GM21529 (cell line): ENCODE measurements at regions not wholly inside any gene's neighbourhood (a gene's known extent, or its start where the extent isn't known, plus 50 kb on each side); places are given as distances from the start of the nearest gene placed in this dataset.

Experiments used
- ATAC-seq: cut with Tn5 transposase; IDR thresholded peaks from one replicate; pipeline ENCODE4 v1.9.1; 2021; ENCODE audit not compliant: unreplicated experiment

DNA sequence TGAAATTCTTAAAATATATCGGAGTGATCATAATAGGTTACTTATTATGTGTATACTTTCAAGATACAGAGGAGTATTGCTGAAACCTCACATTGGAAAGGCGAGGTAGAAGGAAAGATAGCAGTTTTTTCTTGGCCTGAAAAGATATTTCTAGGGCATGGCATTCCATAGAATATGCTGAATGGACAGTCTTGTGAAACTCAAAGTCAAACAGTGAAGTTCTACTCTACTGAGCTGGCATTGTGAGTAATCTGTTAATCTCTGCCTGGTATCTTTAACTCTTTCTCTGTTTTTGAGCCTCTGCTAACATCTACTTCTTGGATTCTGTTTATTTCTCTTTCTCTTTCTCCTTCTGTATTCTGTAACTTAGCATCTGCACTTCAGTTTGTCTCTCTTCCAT lies 176.3 kb upstream of the ZBTB20 start:
- ATAC-seq: no peak

DNA sequence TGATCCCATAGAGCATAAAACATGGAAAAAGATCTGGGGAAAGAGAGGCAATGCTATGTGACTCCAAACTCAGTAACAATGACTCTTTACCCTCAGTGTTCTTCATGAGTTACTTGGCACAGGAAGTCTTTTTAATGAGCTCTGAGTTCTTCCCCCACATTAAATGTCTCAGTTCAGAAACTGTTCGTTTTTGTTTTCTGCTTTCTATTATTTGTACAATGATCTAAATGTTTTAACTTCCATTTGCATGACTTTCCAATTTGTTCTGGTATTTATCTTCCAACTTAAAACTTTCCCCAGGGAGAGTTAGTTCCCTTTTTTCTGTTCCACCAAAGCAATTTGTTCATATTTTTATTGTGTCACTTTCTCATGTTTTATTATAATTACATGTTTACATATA lies 177.0 kb upstream of the ZBTB20 start:
- no peak for ATAC-seq

DNA sequence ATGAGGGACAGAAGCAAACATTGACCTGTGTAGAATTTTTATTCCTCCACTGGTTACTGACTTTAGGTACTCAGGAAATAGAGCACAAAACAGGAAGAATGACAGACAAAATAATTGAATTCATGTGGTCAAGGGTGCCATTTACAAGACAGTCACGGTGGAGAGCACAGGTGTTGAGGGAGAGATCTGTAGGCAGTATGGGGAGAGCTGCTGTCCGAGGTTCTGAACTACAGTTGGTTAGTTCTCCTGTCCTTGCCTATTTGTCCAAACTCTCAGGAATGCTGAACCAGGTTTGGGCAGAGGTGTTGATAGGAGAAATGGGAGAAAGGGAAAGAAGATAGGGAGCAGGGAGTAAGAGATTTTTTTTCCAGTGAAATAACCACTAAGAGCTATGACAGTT lies 178.5 kb upstream of the ZBTB20 start:
- no peak for ATAC-seq

DNA sequence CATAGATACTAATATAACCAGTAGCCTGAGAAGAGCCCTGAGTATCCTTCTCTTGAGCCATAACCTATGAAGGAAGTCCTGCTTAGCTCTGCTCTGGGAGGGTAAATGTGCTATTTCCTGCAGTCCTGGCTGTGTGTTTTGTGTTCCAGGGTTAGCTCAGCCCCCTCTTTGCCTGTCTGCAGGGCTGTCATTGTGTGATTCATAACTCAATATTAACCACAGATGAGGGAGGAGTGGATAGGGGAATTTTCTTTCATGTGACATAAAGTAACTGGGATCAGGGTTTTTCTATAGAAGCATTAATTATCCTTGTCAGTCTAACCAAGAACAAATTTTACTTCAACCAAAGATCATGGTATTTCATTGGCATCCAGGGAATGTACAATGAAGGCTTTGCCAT lies 183.3 kb upstream of the ZBTB20 start:
- no peak for ATAC-seq

DNA sequence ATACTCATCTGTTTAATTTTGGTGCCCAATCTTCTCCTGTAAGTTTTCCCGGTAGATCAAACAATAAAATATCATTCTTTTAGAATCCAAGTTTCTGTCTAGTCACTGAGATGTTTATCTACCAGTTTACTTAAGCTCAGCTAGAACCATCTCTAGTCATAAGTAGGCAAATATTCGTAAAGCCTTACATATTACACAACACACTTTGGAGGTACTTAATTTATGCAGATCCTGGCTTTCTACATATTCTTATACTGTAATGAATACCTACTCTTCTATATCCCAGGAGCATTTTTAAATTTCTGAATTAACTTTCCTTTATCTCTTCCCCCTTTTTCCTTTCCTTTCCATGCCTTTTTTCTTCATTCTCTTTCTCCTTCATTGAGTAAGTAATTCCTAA lies 185.9 kb upstream of the ZBTB20 start:
- no peak for ATAC-seq

DNA sequence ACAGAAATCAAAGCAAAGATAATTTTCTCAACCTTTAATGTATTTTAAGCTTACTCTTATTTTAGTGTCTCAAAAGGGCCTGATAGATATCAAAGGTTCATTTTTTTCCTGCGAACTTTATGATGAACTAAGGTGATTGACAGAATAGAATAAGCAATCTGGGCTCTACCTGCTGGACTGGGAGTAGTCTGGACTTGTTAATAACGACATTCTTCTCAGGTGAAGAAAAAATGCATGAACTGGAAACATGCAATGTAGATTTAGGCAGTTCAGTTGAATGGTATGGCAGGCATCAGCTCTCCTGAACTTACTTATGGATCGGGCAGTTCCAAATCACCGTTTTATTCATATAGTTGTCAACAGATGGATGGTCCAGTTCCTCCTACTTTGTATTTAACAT lies 189.7 kb upstream of the ZBTB20 start:
- ATAC-seq: no peak

DNA sequence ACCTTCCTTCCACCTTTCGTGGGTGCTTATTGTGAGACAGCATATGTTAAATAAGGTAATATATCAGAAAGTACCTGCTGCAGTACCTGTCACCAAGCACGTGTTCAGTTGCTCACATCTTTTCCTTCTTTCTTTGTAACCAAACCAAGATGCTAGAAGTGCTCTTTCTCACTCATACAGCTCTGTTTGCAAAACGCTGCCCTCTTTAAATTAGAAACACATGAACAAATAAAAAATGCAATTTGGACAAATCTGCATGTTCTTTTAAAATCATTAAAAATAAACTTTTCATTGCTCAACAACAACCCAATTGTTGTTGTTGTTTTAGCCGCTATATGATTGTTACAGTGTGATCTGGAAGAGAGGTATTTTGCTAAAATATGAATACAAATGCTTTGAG lies 193.5 kb upstream of the ZBTB20 start:
- no peak for ATAC-seq

DNA sequence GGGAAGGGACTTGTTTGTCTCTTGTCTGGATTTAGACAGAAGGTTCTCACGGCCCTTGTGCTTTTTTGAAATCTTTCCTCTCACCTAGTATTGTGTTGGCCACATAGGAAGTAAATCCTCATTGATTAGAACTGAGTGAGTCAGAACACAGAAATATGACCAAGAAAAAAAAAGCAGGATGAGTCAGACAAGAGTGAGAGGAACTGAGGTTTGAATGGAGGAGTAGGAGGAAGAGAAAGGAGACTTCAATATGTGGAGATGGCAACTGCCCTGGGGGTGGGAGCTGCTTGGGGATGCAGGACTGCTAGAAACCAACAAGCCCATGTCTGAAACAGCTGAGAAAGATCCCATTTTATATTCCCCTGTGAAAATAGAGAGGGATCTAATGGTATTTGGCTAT lies 194.1 kb upstream of the ZBTB20 start:
- no peak for ATAC-seq

DNA sequence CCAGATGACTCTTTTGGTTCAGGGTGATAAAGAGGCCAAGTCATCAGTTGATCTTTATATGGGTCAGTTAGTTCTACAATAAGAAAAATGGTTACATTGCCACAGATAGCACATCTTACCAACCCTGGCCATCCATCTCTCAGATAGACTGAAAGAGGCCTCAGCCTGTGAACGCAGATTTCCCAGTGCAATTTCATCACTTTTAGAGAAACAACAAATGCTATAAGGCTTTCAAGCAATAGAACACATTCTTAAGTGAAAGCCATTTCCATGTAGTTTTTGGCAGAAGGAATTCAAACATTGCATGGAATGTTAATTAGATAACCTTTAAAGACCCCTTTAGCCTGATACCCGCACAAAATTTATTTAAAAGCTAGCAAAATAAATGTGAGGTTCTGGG lies 200.6 kb upstream of the ZBTB20 start:
- ATAC-seq: no peak

DNA sequence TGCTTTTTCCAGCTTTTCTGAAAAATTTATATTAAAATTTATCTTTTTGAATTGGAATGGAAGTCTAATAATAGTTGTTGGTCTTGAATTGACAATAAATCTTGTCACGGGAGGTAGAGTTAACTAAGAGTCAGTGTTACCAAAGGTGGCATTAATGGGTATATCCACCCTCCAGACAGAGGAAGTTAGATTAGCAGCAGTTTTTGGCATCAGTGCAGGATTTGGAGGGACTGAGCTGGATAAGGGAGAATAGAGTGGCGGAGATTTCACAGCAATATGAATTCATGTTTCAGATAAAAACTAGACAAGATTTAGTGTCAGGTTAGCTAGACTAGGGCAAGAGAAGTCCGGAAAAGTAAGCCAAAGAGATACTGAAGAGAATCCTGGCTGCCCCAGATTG lies 201.3 kb upstream of the ZBTB20 start:
- no peak for ATAC-seq

DNA sequence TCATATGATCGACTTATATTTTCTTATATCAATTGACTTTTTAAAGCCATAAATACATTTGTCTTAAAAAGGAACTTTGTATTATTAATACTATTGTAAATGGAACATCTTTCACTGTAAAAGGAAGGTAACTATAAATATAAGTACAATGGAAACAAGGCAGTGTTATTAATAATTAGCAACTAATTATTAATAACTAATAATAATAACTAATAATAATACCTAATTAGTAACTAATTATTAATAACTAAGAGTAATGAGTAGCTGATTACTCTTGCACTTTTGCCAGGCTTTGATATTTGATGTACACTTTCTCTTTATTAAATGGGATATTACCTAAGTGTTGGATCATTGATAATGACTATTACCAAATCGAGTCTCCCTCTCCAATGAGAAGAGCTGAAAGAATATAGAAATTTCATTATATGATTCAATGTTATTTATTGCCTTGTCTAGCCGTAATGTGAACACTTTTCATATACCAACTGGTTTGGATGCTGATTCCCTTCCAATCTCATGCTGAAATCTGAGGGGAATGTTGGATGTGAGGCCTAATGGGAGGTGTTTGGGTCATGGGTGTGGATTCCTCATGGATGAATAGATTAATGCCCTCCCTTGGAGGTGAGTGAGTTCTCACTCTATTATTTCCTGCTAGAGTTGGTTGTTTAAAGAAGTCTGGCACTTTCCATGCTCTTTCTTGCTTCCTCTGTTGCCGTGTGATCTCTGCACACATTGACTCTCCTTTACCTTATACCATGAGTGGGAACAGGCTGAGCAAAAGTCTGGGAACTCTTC lies 202.1 kb upstream of the ZBTB20 start:
- no peak for ATAC-seq

DNA sequence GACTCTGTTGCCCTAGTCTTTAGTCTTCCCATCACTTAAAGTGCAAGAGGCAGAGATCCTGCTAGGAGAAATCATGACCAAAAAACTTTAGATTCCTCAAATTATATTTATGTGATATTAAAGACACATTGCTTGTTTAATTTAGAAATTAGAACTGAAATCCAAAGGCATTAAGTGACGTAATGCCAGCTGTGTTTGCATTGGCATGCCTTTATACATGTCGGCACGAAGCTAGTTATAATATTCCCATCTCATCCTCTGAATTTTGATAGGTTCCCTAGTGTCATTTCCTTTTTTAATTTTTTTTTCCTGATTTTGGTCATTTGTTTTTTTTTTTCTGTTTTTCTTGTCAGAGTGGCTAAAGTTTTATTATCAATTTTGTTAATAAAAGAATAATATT lies 203.5 kb upstream of the ZBTB20 start:
- ATAC-seq: no peak

DNA sequence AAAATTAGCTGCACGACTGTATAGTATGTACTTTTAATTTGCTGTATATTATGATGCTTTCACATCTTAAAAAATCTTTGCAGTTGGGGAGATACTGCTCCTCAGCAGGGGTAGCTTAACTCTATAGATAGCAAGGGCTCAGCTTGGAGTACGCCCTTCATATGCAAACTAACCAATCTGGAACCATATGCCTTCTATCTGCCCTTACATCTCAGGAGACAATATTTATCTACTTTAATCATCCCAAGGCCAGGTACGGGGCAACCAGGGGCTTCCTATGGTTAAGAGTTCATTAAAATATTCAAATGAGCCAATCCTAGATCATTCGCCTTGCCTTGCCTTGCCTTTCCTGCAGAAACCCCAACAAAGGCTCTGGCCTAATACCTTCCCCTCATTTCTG lies 204.1 kb upstream of the ZBTB20 start:
- ATAC-seq: no peak

DNA sequence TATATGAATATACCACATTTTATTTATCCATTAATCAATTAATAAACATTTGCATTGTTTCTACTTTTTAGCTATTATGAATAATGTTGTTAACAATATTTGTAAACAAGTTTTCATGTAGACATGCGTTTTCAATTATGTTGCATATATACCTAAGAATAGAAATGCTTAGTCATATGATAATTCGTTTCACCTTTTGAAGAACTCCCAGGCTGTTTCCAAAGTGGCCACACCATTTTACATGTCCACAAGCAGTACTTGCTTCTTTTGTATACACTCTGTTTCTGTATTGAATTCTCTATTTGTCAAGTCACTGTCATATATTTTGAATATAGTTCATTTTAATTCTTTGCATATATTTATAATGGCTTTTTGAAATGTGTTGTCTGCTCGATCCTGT lies 206.9 kb upstream of the ZBTB20 start:
- ATAC-seq: no peak

DNA sequence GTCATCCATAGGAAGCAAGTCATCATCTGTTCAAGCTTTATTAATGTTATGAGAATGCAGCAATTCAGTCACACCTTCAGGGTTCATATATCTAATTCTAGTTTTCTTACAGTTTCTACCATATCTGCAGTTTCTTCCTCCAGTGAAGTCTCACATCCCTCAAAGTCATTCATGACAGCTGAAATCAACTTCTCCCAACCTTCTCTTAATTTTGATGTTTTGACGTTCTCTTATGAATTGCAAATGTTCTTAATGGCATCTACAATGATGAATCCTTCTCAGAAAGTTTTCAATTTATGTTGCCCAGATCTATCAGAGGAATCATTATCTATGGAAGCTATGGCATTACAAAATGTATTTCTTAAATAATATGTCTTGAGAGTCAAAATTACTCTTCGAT lies 210.4 kb upstream of the ZBTB20 start:
- no peak for ATAC-seq

DNA sequence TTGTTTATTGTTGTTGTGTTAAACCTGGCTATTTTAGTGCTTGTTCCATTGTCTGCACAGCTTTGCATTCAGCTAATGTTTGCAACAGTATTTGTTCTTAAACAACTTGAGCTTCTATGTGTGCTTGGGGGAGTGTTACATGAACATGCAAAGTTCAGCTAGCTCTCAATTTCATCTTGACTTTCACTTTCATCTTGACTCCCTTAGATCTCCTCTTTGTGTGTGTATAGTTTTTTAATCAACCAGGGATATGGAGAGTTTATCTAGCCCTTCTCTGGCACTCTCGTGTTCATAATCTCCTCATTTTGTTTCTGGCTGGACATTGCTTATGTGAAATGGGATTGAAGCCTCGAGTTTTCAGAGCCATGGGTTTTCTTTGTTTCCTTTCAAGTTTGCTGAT lies 212.4 kb upstream of the ZBTB20 start:
- ATAC-seq: peak; percentile 96

DNA sequence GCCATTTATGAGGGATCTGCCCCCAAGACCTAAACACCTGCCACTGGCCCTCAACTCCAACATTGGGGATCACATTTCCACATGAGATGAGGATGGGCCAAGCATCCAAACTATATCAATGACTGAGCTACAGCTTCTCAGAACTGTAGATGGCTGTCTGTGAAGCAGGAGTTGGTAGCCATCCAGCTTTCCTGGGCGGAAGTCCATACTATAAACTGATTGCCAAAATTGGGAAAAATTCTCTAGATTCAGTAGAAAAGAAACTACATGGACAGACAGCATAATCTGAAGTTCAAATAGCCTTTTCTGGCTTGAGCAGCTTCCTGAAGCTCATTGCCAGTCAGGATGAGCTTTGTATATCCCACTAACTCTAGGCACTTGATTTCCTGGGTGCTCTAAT lies 214.7 kb upstream of the ZBTB20 start:
- ATAC-seq: no peak

DNA sequence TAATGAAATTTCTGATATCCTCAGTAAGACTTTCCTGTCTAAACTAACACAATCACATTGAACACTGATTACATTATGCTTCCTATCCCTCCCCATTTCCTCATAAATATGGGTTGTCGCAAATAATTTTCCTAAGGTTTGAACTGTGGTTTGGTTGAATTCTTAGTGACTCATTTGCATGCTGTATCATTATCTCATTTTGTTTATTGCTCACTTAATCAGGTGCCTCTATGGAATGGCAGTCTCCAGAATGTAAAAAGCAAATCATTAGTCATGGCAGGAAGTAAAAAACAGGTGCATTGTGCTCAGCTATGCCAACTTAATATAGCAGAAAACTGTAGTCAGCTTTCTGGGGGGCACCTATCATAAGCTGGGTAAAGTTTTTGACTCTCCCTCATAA lies 216.0 kb upstream of the ZBTB20 start:
- no peak for ATAC-seq

DNA sequence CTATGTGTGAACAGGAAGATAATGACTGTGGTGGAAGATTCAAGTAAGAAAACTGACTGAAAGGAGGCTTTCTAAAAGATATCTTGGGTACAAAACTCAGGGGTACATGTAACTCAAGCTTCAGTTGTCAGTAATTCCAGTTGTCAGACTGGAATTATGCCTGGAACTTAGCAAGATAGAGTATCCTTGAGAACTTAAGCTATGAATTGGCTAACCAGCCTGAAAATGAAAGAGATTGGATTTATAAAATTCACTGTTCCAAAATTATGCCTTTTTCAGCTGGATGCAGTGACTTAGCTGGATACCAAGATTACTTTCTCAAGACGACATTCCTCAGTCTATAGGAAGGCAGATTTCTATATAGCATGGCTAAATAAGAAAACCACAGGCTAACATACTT lies 221.9 kb upstream of the ZBTB20 start:
- ATAC-seq: no peak

DNA sequence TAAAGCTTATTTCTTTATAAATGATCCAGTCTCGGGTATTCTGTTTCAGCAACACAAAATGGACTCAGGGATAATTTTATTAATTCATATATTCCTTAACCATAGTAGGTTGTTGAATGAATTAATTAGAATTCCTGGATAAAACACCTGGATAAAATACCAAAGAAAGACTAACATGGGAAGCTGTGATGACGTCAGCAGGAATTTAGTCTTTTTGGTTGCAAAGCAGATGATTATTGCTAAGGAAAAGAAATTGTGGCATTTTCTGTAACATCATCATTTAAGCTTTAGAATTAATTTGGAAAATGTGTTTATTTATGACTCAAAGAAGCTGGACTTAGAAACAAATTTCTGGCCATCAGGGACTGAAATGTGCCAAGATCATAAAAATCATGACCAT lies 228.3 kb upstream of the ZBTB20 start:
- ATAC-seq: no peak

DNA sequence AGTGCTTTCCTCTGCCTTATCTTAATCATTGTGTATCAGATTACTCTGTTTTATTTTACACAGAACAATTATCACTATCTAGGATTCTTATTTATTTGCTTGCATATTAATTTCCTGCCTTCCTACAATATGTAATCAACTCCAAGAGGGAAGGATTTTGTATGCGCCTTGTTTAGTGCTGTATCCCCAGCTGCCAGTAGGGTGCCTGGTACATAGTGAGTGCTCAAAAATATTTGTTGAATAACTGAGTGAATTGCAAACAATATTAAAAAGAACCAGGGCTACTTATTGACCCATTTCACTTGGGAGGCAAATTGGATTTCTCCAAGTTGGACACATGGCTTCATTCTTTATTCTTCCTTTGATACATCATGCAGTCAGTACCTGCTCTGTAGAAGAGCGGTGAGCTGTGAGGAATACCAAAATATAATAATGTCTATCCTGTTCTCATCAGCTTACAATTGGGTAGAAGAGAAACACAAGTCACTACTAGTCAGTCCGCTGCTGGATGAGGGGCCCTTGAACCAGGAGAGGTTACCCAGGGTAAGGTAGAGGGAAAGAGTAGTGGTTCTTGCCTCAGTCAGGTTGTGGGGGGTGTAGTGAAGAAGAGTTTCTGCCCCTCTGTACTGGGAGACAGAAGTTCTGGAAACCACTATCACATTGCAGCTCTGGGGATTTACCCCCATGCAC lies 233.9 kb upstream of the ZBTB20 start:
- ATAC-seq: no peak

DNA sequence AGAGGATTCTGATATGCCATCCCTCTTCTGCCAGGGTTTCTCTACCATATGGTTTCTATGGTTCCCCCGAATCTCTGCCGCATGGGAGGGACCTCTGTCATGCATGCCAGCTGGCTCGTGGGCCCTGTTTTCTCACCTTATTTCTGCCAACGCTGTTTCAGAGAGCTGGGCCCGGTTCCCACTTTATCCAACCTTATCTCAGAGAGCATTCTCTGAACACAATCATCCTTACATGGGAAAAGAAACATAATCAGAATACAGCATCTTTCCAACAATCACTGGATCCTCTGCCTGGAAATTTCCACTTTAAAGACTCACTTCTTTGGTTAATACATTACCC lies 234.5 kb upstream of the ZBTB20 start:
- ATAC-seq: no peak

DNA sequence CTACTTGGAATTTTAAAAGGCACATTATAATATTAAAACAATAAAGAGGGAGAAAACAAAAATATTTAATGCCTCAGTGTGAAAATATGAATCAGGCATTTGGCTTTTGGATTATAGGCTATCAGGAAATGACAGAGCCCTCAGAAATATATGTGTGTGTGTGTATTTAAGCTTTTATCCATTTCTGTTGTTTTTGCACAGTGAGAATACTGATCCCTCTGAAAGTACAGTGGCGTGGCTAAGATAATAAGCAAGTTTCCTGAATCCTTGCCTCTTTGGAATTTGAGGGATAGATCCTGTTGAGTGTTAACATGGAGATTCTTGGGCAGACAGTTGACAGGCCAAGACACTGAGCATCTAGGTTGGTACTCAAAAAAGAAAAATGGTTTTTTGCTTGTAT lies 234.8 kb upstream of the ZBTB20 start:
- ATAC-seq: no peak
